Sciatic nerve (tissue), 2 donors: ENCODE measurements at regions not wholly inside any gene's neighbourhood (a gene's known extent, or its start where the extent isn't known, plus 50 kb on each side); places are given as distances from the start of the nearest gene placed in this dataset.
A peak's percentile ranks its signal among the peaks of the same experiment; 100 is the strongest.

ENCODE experiments used
- ATAC-seq: fragments of 200-7000 bp; cut with Tn5 transposase; one replicate; pipeline ENCODE4 v1.9.1; 2020; ENCODE audit warnings: mild to moderate bottlenecking, moderate library complexity
- DNase-seq: peaks from one replicate; pipeline ENCODE4 v3.0.0-alpha.2; 2020; ENCODE audit warnings: low spot score
- intact Hi-C: fragments of 100-400 bp; cut with DNase I; formaldehyde crosslinking; loops from one replicate; pipeline ENCODE4 v1.14.2; 2022
- donor health status: DM: no; HTN: no; CAD: no.
- donor health status: DM: no; HTN: no; CAD: no.

GRCh38 chr7:159272739-159273138 is 128.1 kb upstream of the VIPR2 start:
- ATAC-seq (no peak), DNase-seq (no peak)
- intact Hi-C loops, result no loop called here

GRCh38 chr7:159271781-159272180 is 127.1 kb upstream of the VIPR2 start:
- no peak for DNase-seq
- no peak for ATAC-seq
- intact Hi-C loops, result no loop called here

GRCh38 chr7:159269745-159270144 is 125.1 kb upstream of the VIPR2 start:
- ATAC-seq, result no peak
- intact Hi-C loops, result no loop called here
- DNase-seq, result no peak

- no peak for ATAC-seq
- no peak for DNase-seq
- intact Hi-C loops, result no loop called here
These were observed 118.8 kb upstream of the VIPR2 start for GRCh38 chr7:159263430-159263829.

GRCh38 chr7:159253657-159254056 is 109.0 kb upstream of the VIPR2 start:
- DNase-seq (no peak), ATAC-seq (no peak)

GRCh38 chr7:159250471-159250870 is 105.8 kb upstream of the VIPR2 start:
- intact Hi-C loops, result no loop called here
- no peak for ATAC-seq
- no peak for DNase-seq

More at GRCh38 chr7:159253657-159254056, 109.0 kb upstream of the VIPR2 start:
- intact Hi-C loops, result loop anchor here (2.0 kb wide), 1 partner anchor 65 kb away; no protein-coding TSS in a partner anchor

- DNase-seq (no peak), ATAC-seq (peak; percentile 20)
- intact Hi-C loops, result no loop called here
These were observed 105.0 kb upstream of the VIPR2 start for GRCh38 chr7:159249671-159250070.

- ATAC-seq (no peak), DNase-seq (no peak)
- intact Hi-C loops, result no loop called here
These were observed 103.2 kb upstream of the VIPR2 start for GRCh38 chr7:159247910-159248309.

- no peak for DNase-seq
- ATAC-seq, result no peak
- intact Hi-C loops, result no loop called here
These were observed 102.2 kb upstream of the VIPR2 start for GRCh38 chr7:159246702-159247480.

- ATAC-seq, result no peak
- no peak for DNase-seq
- intact Hi-C loops, result no loop called here
These were observed 96.3 kb upstream of the VIPR2 start for GRCh38 chr7:159240962-159241361.

GRCh38 chr7:159239028-159239427 is 94.4 kb upstream of the VIPR2 start:
- DNase-seq, result no peak
- intact Hi-C loops, result no loop called here
- no peak for ATAC-seq

GRCh38 chr7:159238541-159238940 is 93.9 kb upstream of the VIPR2 start:
- intact Hi-C loops, result no loop called here
- ATAC-seq (no peak), DNase-seq (no peak)

GRCh38 chr7:159237022-159237653 is 92.5 kb upstream of the VIPR2 start:
- DNase-seq (no peak), ATAC-seq (no peak)
- intact Hi-C loops, result no loop called here

- intact Hi-C loops, result no loop called here
- no peak for DNase-seq
These were observed 86.3 kb upstream of the VIPR2 start for GRCh38 chr7:159231017-159231416.

GRCh38 chr7:159229683-159230475 is 85.2 kb upstream of the VIPR2 start:
- ATAC-seq, result no peak
- intact Hi-C loops, result no loop called here
- no peak for DNase-seq

More at GRCh38 chr7:159231017-159231416, 86.3 kb upstream of the VIPR2 start:
- no peak for ATAC-seq

GRCh38 chr7:159227433-159227832 is 82.8 kb upstream of the VIPR2 start:
- intact Hi-C loops, result no loop called here
- ATAC-seq (no peak), DNase-seq (no peak)

- DNase-seq (no peak), ATAC-seq (no peak)
- intact Hi-C loops, result no loop called here
These were observed 81.5 kb upstream of the VIPR2 start for GRCh38 chr7:159226011-159226702.

- intact Hi-C loops, result no loop called here
- DNase-seq, result no peak
- ATAC-seq, result no peak
These were observed 73.9 kb upstream of the VIPR2 start for GRCh38 chr7:159218607-159219006.

GRCh38 chr7:159218170-159218569 is 73.5 kb upstream of the VIPR2 start:
- intact Hi-C loops, result no loop called here
- ATAC-seq, result no peak
- DNase-seq, result no peak
